K562 (cell line): ENCODE measurements at regions not wholly inside any gene's neighbourhood (a gene's known extent, or its start where the extent isn't known, plus 50 kb on each side); places are given as distances from the start of the nearest gene placed in this dataset.

Experiments
- ATAC-seq: fragments of 200-7000 bp; cut with Tn5 transposase; 3 replicates; pipeline ENCODE4 v1.9.1; 2020; ENCODE audit warnings: moderate library complexity
- BruUV-seq: library from RNA; stranded (reverse); fragments of 400-500 nt; replicated peaks from 2 replicates; lab custom pipeline; 2021; lab: Mats Ljungman, UMichigan
- CTCF ChIA-PET: fragments of 300-600 bp; formaldehyde crosslinking; extraction: SDS; loops from one replicate; lab custom pipeline; 2021; ENCODE audit warnings: low intra/inter-chr PET ratio; lab: Yijun Ruan, JAX
- POLR2A ChIA-PET: fragments of 300-600, 350-650 bp; sonication (Branson Sonifier 250); formaldehyde crosslinking; extraction: SDS; loops from one replicate; lab custom pipeline; 2021; ENCODE audit warnings: antibody characterized with exemption, inconsistent platforms; lab: Yijun Ruan, JAX
- DNase-seq, 4 experiments: peaks; one replicate each; pipeline versions ENCODE4 v3.0.0 to v3.0.0-alpha.2; 2011 to 2018; ENCODE audit warnings: low spot score in 3 of 4, mixed read lengths in 3 of 4; ENCODE audit errors: extremely low read depth in 1 of 4
- FAIRE-seq: peaks from 2 replicates; lab custom pipeline; 2011; peaks lifted over from hg19 to GRCh38; lab: Jason Lieb, UNC
- H2AFZ ChIP-seq: 2 replicates; pipeline ENCODE4 v1.6.0; 2011; ENCODE audit warnings: low read depth, low read length, control low read depth, inconsistent platforms
- H3K27ac ChIP-seq: fragments of 200-600 bp; 3 replicates; pipeline ENCODE4 v1.8.0; 2011; ENCODE audit warnings: low read depth, mild to moderate bottlenecking, control low read depth, inconsistent platforms, low read length, moderate library complexity, mixed read lengths; ENCODE audit errors: extremely low read depth
- H3K27me3 ChIP-seq, 2 experiments: fragments of 300-600 bp in 1 of 2; 2 replicates in 1 of 2; 3 replicates in 1 of 2; pipeline versions ENCODE4 v1.6.0 to v1.8.0; 2011; ENCODE audit warnings: inconsistent platforms in 2 of 2, low read length in 2 of 2, mild to moderate bottlenecking in 1 of 2, mixed read lengths in 1 of 2, moderate library complexity in 1 of 2; ENCODE audit not compliant: control insufficient read depth in 2 of 2, insufficient read depth in 2 of 2
- H3K36me3 ChIP-seq: fragments of 300-600 bp; 3 replicates; pipeline ENCODE4 v1.8.0; 2011; ENCODE audit warnings: mild to moderate bottlenecking, low read length, inconsistent platforms; ENCODE audit not compliant: control insufficient read depth, insufficient read depth
- H3K4me1 ChIP-seq, 2 experiments: fragments of 200-600 bp in 1 of 2; replicated peaks in 1 of 2; 2 replicates in 1 of 2; 3 replicates in 1 of 2; pipeline versions ENCODE4 v1.5.1 to v1.8.0; 2011; ENCODE audit warnings: inconsistent platforms in 2 of 2, low read length in 2 of 2, mild to moderate bottlenecking in 1 of 2, mixed read lengths in 1 of 2, moderate library complexity in 1 of 2; ENCODE audit not compliant: control insufficient read depth in 2 of 2, insufficient read depth in 2 of 2
- H3K4me2 ChIP-seq: 2 replicates; pipeline ENCODE4 v1.6.1; 2011; ENCODE audit warnings: low read length, control low read depth, inconsistent platforms, mixed read lengths; ENCODE audit not compliant: insufficient read depth
- H3K4me3 ChIP-seq: fragments of 200-600 bp; sonication (generic), shearing (Covaris generic); 2 replicates; pipeline ENCODE4 v1.5.1; 2016; ENCODE audit warnings: control low read depth, inconsistent platforms
- H3K79me2 ChIP-seq: fragments of 200-600 bp; 3 replicates; pipeline ENCODE4 v1.8.0; 2011; ENCODE audit warnings: low read length, inconsistent platforms; ENCODE audit not compliant: control insufficient read depth, insufficient read depth
- H3K9ac ChIP-seq, 2 experiments: 2 replicates each; pipeline versions ENCODE4 v1.6.0 to v1.6.1; 2011; ENCODE audit warnings: low read depth in 2 of 2, low read length in 2 of 2, control low read depth in 1 of 2, inconsistent platforms in 1 of 2, mild to moderate bottlenecking in 1 of 2, mixed read lengths in 1 of 2; ENCODE audit not compliant: insufficient read depth in 1 of 2
- H3K9me1 ChIP-seq: one replicate; pipeline ENCODE4 v1.6.0; 2011; ENCODE audit warnings: inconsistent platforms, mild to moderate bottlenecking, low read length, moderate library complexity; ENCODE audit not compliant: control insufficient read depth, insufficient read depth
- H3K9me3 ChIP-seq: replicated peaks from 2 replicates; pipeline ENCODE4 v1.5.1; 2011; ENCODE audit warnings: low read depth, low read length, inconsistent platforms; ENCODE audit not compliant: control insufficient read depth, insufficient read depth
- H4K20me1 ChIP-seq: replicated peaks from 2 replicates; pipeline ENCODE4 v1.6.1; 2011; ENCODE audit warnings: low read length, inconsistent platforms, mixed read lengths; ENCODE audit not compliant: control insufficient read depth, insufficient read depth
- ATF7 ChIP-seq: fragments of 450-650 bp; IDR thresholded peaks from 2 replicates; pipeline ENCODE4 v1.7.1; 2014; ENCODE audit warnings: mild to moderate bottlenecking, moderate library complexity
- CHD1 ChIP-seq: fragments of 200-600 bp; sonication (generic); IDR thresholded peaks from one replicate; pipeline ENCODE4 v1.6.1; 2012; ENCODE audit warnings: mild to moderate bottlenecking, moderate library complexity, low read length, inconsistent platforms
- FOXP1 ChIP-seq: sonication (generic); formaldehyde crosslinking; IDR thresholded peaks from 2 replicates; pipeline ENCODE4 v1.8.0; 2022; ENCODE audit warnings: mild to moderate bottlenecking, missing genetic modification reagents
- HDAC6 ChIP-seq: IDR thresholded peaks from 2 replicates; pipeline ENCODE4 v1.6.1; 2012; ENCODE audit warnings: low read depth, mild to moderate bottlenecking, control low read depth, inconsistent platforms, low read length, moderate library complexity
- HMG20A ChIP-seq: fragments of 450-650 bp; formaldehyde crosslinking; conservative IDR thresholded peaks from 2 replicates; pipeline ENCODE4 v1.4.0; 2020; ENCODE audit warnings: mild to moderate bottlenecking, mixed read lengths
- HMG20B ChIP-seq: fragments of 250-450 bp; sonication (Bioruptor Pico); IDR thresholded peaks from 2 replicates; pipeline ENCODE4 v1.5.0; 2021; ENCODE audit warnings: mild to moderate bottlenecking
- HNRNPUL1 ChIP-seq: fragments of 200-400 bp; formaldehyde crosslinking; IDR thresholded peaks from 2 replicates; pipeline ENCODE4 v1.6.1; 2017; ENCODE audit warnings: low read length
- IRF1 ChIP-seq: sonication (generic); formaldehyde crosslinking; IDR thresholded peaks from 2 replicates; pipeline ENCODE4 v1.8.0; 2022; ENCODE audit warnings: missing genetic modification reagents, mild to moderate bottlenecking, borderline replicate concordance
- MAFK ChIP-seq: IDR thresholded peaks from 2 replicates; pipeline ENCODE4 v1.6.1; 2011; ENCODE audit warnings: low read length, improper control_type of control experiment
- MXI1 ChIP-seq: IDR thresholded peaks from 2 replicates; pipeline ENCODE4 v1.6.1; 2011; ENCODE audit warnings: low read depth, mild to moderate bottlenecking, improper control_type of control experiment, low read length
- PATZ1 ChIP-seq: fragments of 250-450 bp; sonication (Bioruptor Pico); IDR thresholded peaks from 2 replicates; pipeline ENCODE4 v1.5.0; 2020; ENCODE audit warnings: mild to moderate bottlenecking, borderline replicate concordance
- TRIM24 ChIP-seq, 2 experiments: fragments of 450-650 bp; IDR thresholded peaks; 2 replicates each; pipeline ENCODE4 v1.6.1; 2016
- WGBS: fragments of 100-300 bp; shearing (Covaris generic); methylation state at CpG from one replicate; pipeline ENCODE4 v1.1.6; 2016; ENCODE audit warnings: low coverage, mixed read lengths; ENCODE audit not compliant: insufficient coverage; ENCODE audit errors: missing lambda C conversion rate; 5-methylcytosine and 5-hydroxymethylcytosine counted together
- in situ Hi-C: fragments of 300-500 bp; cut with MboI; formaldehyde crosslinking; loops from 4 replicates; pipeline ENCODE4 v1.15.0; 2018; ENCODE audit warnings: inconsistent platforms, mixed read lengths
- intact Hi-C: fragments of 100-400 bp; cut with micrococcal nuclease; formaldehyde crosslinking; loops from 2 replicates; pipeline ENCODE4 v1.14.2; 2022
- TF ChIP-seq, protein P1 (sequence below): sonication (generic); formaldehyde crosslinking; IDR thresholded peaks from 2 replicates; pipeline ENCODE4 v1.8.0; 2022; ENCODE audit warnings: mild to moderate bottlenecking, missing genetic modification reagents
- TF ChIP-seq, protein P2 (sequence below): sonication (generic); formaldehyde crosslinking; IDR thresholded peaks from 2 replicates; pipeline ENCODE4 v1.4.0; 2020; ENCODE audit warnings: mild to moderate bottlenecking, missing genetic modification reagents

DNA sequence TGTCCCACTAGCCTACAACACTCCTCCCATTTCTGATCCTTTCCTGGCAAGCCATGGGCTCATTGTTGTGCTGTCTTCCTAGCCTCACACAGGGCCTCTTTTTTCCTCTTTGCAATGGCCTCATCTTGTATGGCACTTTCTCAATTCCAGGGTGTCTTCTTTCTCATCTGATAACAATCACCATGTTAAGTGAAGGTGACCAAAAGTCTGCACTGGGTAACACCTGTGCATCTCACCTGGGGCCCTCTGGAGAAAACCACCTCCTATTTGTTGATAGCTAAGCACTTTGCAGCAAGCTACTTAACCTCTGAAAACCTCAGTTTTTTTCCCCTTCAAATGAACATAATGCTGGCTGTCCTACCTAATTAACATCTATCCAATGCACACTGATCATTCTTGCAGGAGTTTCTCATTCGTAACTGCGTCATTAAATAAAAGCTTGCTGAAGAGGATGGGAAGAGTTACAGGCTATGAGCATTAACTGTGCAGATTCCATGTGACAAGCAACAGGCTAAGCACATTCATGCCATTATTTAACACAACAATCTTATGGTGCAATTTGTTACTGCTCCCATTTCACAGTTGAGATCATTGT, 60.1 kb upstream of the STK32A start:
- in situ Hi-C loops (no loop called here), intact Hi-C loops (no loop called here)
- ChIA-PET CTCF (no interaction called here), POLR2A (no interaction called here)
- Histone ChIP-seq H4K20me1 (no peaks in the 10 kb centered on the region), H3K36me3 (no peaks in the 10 kb centered on the region), H3K9ac (no peak overlapping the region), H3K27me3 (no peaks in the 10 kb centered on the region), H3K9me3 (no peaks in the 10 kb centered on the region), H3K27ac (no peak overlapping the region), H3K4me1 (no peaks in the 10 kb centered on the region), H3K4me3 (no peak overlapping the region), H3K9me1 (no peaks in the 10 kb centered on the region), H3K4me2 (no peak overlapping the region), H3K79me2 (no peaks in the 10 kb centered on the region), H2AFZ (no peak overlapping the region)
- ATAC-seq (no peak), DNase-seq (no peak), FAIRE-seq (no peak)
- WGBS = 0% methylated on average over 2 of the region's 2 CpGs
- BruUV-seq = no TSS peak
- TF ChIP-seq HMG20B (CRISPR knock-in tag) (no peak), IRF1 (CRISPR knock-in tag) (no peak), MAFK (no peak), FOXP1 (no peak), HDAC6 (no peak), PATZ1 (CRISPR knock-in tag) (no peak), HNRNPUL1 (no peak), ATF7 (no peak), CHD1 (no peak), MXI1 (no peak), TRIM24 (IDR thresholded peaks at IDR 0.05) (no peak), HMG20A (CRISPR knock-in tag) (no peak)
- TF ChIP-seq, protein P1, sequence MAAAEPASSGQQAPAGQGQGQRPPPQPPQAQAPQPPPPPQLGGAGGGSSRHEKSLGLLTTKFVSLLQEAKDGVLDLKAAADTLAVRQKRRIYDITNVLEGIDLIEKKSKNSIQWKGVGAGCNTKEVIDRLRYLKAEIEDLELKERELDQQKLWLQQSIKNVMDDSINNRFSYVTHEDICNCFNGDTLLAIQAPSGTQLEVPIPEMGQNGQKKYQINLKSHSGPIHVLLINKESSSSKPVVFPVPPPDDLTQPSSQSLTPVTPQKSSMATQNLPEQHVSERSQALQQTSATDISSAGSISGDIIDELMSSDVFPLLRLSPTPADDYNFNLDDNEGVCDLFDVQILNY (CRISPR knock-in tag) = no peak
- TF ChIP-seq, protein P2, sequence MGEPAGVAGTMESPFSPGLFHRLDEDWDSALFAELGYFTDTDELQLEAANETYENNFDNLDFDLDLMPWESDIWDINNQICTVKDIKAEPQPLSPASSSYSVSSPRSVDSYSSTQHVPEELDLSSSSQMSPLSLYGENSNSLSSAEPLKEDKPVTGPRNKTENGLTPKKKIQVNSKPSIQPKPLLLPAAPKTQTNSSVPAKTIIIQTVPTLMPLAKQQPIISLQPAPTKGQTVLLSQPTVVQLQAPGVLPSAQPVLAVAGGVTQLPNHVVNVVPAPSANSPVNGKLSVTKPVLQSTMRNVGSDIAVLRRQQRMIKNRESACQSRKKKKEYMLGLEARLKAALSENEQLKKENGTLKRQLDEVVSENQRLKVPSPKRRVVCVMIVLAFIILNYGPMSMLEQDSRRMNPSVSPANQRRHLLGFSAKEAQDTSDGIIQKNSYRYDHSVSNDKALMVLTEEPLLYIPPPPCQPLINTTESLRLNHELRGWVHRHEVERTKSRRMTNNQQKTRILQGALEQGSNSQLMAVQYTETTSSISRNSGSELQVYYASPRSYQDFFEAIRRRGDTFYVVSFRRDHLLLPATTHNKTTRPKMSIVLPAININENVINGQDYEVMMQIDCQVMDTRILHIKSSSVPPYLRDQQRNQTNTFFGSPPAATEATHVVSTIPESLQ = no peak
